ENCODE measurements at regions not wholly inside any gene's neighbourhood (a gene's known extent, or its start where the extent isn't known, plus 50 kb on each side); places are given as distances from the start of the nearest gene placed in this dataset.

- DNase-seq (ENCODE audit: low read depth, low spot score) = no peak
Observed at GRCh38 chr2:217413193-217413592, 553.3 kb upstream of the TNP1 start.

DNA sequence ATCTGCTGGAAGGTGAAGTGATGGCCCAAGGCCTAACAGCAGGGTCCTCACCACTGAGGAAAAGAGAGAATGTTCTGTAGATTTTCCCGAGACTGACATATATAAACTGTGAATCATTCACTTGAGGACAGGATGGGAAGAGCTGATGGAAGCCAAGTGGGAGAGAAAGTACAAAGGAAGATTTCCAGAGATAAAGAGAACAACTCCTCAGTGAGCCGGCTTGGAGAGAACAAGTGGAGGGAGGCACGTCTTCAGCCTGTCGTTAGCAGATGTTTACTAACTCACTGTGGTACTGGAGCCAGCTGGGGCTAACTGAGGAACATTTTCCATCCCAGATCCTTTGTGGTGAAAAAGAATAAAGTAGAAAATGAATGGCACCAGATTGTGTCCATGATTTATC, 552.9 kb upstream of the TNP1 start:
- no peak for DNase-seq (ENCODE audit: low read depth, low spot score)

DNA sequence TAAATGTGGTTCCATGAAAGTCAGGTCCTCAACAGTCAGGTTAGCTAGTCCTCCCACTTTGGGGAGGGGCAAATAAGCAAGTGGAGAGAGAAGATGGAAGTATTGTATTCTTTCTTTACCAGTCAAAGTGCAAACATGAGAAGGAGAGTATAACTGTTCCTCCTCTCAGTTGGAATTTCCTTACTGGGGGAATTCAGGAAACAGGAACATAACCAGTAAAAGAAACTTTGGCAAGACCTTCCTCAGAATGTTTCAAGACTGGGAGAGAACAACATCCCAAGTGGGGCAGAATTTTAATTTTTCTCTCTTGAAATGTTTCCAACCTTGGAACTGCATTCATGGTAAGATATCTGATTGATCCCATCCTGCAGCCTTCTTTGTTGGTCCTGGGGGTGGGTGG, 552.4 kb upstream of the TNP1 start:
- DNase-seq (ENCODE audit: low read depth, low spot score) = no peak

- DNase-seq (ENCODE audit: low read depth, low spot score) = no peak
Observed at GRCh38 chr2:217410681-217410960, 550.8 kb upstream of the TNP1 start.

DNA sequence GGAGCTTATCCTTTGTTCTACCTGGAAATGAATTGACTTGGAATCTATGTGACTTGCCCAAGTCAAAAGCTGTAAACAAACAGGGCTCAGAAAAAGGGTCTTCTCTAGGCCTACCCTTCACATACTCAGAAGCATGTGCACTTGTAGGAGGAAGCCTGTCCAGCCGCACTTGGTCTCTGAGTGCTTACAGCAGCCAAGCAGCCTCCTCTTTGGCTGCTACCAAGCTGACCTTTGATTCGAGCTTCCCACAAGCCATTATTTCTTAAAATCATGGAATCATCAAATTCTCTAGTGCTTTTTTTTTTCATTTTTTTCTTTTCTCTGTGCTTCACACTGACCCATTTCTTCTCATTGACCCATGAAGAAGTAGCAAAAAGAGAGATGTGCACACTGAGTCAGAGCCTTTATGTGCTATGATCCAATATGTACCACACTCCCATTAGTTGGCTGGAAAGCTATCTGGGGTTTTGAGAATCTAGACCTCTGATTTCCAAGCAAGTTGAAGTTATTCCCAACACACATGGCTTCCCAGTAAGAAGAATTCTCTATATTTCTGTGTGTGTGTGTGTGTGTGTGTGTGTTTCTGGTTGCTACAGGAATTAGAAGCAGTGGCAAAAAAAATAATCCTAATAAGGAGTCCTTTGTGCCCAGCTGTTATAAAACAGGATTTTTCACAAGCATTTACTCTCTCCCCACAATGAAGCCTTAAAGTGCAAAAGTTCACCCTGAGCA, 550.3 kb upstream of the TNP1 start:
- no peak for DNase-seq (ENCODE audit: low read depth, low spot score)

- DNase-seq (ENCODE audit: low read depth, low spot score) = no peak
Observed at GRCh38 chr2:217407362-217407761, 547.5 kb upstream of the TNP1 start.

DNA sequence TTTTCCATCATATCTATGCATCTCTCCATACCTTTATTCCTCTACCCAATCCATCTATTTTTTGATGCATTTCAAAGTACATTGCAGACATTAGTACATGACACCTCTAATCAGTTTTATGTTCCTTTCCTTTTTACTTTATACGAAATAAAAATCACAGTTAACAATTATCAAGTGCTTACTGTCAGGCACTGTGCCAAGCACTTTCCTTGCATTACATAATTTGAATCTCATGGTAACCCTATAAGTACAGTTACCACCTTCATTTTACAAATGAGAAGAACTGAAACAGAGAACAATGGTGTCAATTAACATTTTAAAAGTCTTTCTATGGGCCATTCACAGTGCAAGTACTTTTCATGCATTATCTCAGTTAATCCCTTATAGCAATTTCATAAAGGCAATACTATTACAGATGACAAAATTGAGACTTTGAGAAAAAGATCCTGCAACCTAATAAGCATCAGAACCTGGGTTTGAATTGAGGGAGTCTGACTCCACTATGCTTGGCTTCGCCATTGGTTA, 544.4 kb upstream of the TNP1 start:
- no peak for DNase-seq (ENCODE audit: low read depth, low spot score)

- DNase-seq (ENCODE audit: low read depth, low spot score) = no peak
Observed at GRCh38 chr2:217402761-217403383, 543.0 kb upstream of the TNP1 start.

GRCh38 chr2:217402144-217402543, 542.3 kb upstream of the TNP1 start:
- no peak for DNase-seq (ENCODE audit: low read depth, low spot score)

DNA sequence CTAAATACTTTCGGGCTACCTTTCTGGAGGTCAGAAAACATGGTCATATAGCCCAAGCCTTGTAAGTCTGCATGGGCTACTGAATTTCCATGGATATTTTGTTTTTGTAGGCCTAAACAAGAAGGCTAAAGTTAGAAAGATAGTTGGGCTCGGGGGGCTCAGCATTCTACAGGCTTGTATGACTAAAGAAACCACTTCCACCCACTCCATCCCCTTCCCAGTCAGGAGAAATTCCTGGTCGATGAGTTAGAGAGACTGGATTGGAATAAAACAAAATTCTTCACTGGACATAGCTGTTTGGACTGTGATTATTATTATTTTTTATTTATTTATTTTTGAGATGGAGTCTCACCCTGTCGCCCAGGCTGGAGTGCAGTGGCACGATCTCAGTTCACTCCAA, 539.4 kb upstream of the TNP1 start:
- DNase-seq (ENCODE audit: low read depth, low spot score) = no peak

- no peak for DNase-seq (ENCODE audit: low read depth, low spot score)
Observed at GRCh38 chr2:217398860-217399259, 539.0 kb upstream of the TNP1 start.

DNA sequence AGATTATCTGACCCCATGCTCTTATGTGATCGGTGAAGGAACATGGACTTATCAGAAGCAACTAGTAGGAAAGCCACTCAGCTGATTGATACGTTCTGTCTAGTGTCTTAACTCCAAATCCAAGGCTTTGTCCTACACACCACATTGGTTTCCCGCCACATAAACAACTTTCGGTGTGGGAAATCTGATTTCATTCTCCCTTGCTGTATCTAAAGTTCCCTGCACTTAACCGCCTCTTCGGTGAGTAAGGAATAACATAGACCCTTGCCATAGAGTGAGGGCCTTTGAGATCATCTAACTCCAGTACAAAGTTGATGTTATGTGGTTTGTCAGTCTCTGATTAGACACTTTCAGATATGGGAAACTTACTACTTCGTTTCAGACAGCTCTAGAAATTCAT, 538.2 kb upstream of the TNP1 start:
- no peak for DNase-seq (ENCODE audit: low read depth, low spot score)

- no peak for DNase-seq (ENCODE audit: low read depth, low spot score)
Observed at GRCh38 chr2:217396586-217396985, 536.7 kb upstream of the TNP1 start.

DNA sequence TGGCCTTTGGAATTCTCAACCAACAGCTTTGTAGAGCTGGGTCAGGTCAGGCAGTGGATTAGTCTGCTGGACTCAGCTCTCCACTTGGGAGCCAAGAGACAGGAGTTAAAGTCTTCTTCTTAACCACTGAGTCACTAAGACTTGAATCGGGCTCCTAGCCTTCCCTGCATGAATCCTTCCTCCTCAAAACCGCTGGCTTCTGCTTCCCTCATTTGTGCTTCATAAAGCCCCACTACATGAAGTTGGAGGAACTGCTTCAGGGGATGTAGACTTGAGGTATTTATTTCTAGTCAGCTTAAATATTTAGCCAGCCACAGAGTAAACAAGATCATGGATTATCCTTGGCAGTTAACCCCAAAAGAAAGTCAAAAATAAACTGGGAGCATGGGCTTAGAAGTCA, 536.3 kb upstream of the TNP1 start:
- no peak for DNase-seq (ENCODE audit: low read depth, low spot score)

DNA sequence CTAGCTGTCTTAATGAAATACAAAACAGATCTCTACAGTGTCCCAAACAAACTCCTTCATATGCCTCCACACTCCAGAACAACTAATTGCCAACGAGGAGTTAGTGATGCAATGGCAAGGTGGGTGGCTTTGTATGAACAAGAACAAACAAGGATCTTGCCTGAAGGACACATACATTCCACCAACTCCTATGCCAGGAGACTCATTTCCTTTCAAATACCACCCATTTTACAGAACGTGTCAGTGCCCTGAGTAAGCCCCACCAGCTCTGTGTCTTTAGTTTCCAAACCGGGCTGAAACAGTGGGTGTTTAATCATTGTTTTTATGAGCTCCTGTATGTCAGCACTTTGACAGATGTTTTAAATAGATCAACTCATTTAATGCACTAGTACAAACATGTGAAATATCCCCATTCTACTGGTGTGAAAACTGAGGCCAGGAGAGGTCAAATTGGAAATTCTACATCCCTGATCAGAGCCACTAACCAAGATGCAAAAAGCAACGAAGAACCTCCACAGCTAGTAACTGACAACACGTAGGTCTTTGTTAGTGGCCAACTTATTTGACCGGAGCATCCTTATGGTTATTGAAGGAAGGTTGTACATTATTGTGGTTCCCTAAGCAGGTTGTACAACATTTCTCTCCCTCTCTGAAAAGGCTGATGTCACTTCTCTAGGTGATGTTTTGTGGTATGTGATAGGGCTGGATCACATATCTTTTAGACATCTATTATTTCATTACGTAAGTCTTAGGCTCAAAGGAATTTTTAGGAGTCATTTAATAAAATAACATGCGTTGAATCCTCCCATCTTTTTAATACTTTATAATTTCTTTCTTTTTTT, 534.9 kb upstream of the TNP1 start:
- DNase-seq (ENCODE audit: low read depth, low spot score) = no peak

- DNase-seq (ENCODE audit: low read depth, low spot score) = no peak
Observed at GRCh38 chr2:217393585-217394032, 533.7 kb upstream of the TNP1 start.

GRCh38 chr2:217392930-217393584, 533.2 kb upstream of the TNP1 start:
- DNase-seq (ENCODE audit: low read depth, low spot score) = no peak

DNA sequence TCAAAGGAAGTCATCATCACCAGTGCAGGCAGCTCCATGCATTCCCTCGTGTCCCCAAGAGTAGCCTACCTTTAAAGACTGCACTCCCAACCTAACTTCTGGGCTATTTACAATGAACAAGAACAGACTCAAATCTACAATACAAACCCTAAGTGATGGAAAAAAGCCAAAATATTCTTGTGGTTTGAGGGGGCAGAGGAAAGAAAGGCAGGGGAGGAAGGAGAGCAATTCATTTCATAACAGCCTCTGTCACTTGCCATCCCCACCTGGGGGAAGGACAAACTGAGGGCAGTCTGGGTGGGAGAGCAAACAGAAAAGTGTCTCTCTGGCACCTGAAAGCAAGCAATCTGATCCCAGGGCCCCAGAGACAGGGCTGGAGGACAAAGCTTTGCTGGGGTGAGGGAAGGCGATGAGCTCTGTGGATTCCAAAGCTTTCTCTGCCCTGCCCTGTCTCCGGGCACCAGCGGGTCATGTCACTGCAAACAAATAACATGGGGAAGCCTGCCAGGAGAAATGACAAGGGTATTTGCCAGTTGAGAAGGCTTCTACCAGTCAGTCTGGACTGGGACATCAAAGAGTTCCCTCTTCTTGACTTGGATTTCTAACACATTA, 528.0 kb upstream of the TNP1 start:
- DNase-seq (ENCODE audit: low read depth, low spot score) = no peak

- no peak for DNase-seq (ENCODE audit: low read depth, low spot score)
Observed at GRCh38 chr2:217386041-217386440, 526.2 kb upstream of the TNP1 start.

GRCh38 chr2:217383620-217384019, 523.8 kb upstream of the TNP1 start:
- no peak for DNase-seq (ENCODE audit: low read depth, low spot score)

DNA sequence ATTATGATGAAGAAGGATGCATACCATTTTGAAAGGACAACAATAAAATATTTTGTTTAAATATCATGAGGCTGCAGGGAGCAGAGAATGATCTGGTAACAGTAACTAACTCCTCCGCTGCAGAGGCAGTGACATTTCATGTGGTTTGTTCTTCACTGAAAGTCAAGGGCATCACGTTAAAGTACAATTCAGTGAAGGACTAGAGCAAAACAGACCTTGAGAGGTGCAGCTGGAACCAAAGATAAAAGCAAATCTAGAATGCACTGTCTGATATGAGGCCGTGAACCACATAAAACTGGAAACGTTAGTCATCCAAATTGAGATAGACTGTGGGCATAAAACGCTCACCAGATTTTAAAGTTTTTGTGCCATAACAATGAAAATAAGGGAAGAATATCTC, 522.9 kb upstream of the TNP1 start:
- DNase-seq (ENCODE audit: low read depth, low spot score) = no peak

DNA sequence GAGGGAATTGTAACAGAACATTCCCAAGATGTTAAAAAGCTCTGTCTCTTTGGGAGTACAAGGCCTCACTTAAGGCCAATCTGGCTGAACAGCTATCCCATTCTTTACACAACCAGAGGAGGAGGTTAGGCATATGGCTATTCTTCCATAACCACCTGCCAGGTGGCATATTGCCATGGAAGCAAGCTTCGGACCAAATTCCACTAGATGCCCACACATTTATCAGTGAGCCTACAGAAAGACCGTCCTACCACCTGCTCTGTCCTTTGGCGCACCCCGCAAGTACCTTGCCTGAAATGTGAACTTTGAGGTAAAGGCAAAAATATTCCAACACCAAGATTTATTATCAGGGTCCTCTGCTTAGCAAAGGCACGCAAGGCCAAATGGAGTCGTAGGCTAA, 519.9 kb upstream of the TNP1 start:
- DNase-seq (ENCODE audit: low read depth, low spot score) = no peak
